ENCODE measurements at regions not wholly inside any gene's neighbourhood (a gene's known extent, or its start where the extent isn't known, plus 50 kb on each side); places are given as distances from the start of the nearest gene placed in this dataset.

DNA sequence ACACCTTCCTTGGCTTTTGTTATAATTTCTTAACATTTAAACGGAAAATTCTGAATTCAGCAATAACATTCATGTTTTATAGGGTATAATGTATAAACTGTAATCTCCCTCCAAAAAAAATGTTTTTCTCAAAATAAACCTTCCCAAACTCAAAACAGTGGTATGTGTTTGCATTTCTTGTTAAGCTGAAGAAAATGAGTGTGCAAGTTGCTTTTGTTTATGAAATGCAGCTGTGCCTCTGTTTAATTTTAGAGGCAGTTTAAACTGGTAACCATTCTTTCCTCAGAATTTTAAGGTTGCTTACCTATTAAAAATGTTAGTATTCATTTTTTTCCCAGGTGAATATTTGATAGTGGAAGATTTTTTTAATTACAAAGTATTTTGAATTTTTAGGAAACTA is 105.0 kb upstream of the ANKRD50 start:
- TF ChIP-seq, protein P1, sequence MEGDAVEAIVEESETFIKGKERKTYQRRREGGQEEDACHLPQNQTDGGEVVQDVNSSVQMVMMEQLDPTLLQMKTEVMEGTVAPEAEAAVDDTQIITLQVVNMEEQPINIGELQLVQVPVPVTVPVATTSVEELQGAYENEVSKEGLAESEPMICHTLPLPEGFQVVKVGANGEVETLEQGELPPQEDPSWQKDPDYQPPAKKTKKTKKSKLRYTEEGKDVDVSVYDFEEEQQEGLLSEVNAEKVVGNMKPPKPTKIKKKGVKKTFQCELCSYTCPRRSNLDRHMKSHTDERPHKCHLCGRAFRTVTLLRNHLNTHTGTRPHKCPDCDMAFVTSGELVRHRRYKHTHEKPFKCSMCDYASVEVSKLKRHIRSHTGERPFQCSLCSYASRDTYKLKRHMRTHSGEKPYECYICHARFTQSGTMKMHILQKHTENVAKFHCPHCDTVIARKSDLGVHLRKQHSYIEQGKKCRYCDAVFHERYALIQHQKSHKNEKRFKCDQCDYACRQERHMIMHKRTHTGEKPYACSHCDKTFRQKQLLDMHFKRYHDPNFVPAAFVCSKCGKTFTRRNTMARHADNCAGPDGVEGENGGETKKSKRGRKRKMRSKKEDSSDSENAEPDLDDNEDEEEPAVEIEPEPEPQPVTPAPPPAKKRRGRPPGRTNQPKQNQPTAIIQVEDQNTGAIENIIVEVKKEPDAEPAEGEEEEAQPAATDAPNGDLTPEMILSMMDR (conservative IDR thresholded peaks at IDR 0.05; ENCODE audit: low read depth, low read length): no peak
- no peak for TF ChIP-seq MAZ (IDR thresholded peaks at IDR 0.05; ENCODE audit: borderline replicate concordance, low read depth, low read length)
- TF ChIP-seq FOS (IDR thresholded peaks at IDR 0.05; ENCODE audit: low read depth, low read length): no peak
- TF ChIP-seq POLR2A (IDR thresholded peaks at IDR 0.05; ENCODE audit: low read depth, low read length): no peak
- no peak for TF ChIP-seq NFE2L2 (IDR thresholded peaks at IDR 0.05; ENCODE audit: low read depth, low read length)
- TF ChIP-seq, protein P2, sequence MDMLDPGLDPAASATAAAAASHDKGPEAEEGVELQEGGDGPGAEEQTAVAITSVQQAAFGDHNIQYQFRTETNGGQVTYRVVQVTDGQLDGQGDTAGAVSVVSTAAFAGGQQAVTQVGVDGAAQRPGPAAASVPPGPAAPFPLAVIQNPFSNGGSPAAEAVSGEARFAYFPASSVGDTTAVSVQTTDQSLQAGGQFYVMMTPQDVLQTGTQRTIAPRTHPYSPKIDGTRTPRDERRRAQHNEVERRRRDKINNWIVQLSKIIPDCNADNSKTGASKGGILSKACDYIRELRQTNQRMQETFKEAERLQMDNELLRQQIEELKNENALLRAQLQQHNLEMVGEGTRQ (IDR thresholded peaks at IDR 0.05; ENCODE audit: low read depth, low read length): no peak
- TF ChIP-seq RAD21 (IDR thresholded peaks at IDR 0.05; ENCODE audit: low read length): no peak
- no peak for TF ChIP-seq MXI1 (IDR thresholded peaks at IDR 0.05; ENCODE audit: borderline replicate concordance, low read depth, low read length)

Data from IMR-90 (cell line).